MM.1S (cell line): ENCODE measurements at regions not wholly inside any gene's neighbourhood (a gene's known extent, or its start where the extent isn't known, plus 50 kb on each side); places are given as distances from the start of the nearest gene placed in this dataset.

ENCODE experiments used
- DNase-seq: peaks from one replicate; pipeline ENCODE4 v3.0.0-alpha.2; 2015
- H2AFZ ChIP-seq: fragments of 300-600 bp; sonication (generic); 2 replicates; pipeline ENCODE4 v1.6.0; 2016; ENCODE audit warnings: antibody characterized with exemption, low read length
- H3F3A ChIP-seq: fragments of 300-600 bp; sonication (generic); 2 replicates; pipeline ENCODE4 v1.6.1; 2016; ENCODE audit warnings: mild to moderate bottlenecking, antibody characterized with exemption, low read length, moderate library complexity, mixed read lengths; ENCODE audit not compliant: insufficient read depth
- H3K27ac ChIP-seq: fragments of 300-600 bp; sonication (generic); 2 replicates; pipeline ENCODE4 v1.5.1; 2016; ENCODE audit warnings: mild to moderate bottlenecking, low read length
- H3K27me3 ChIP-seq: fragments of 300-600 bp; sonication (generic); replicated peaks from 2 replicates; pipeline ENCODE4 v1.6.0; 2016; ENCODE audit warnings: low read length; ENCODE audit not compliant: insufficient read depth
- H3K36me3 ChIP-seq: fragments of 300-600 bp; sonication (generic); replicated peaks from 2 replicates; pipeline ENCODE4 v1.6.1; 2016; ENCODE audit warnings: mild to moderate bottlenecking, low read length, mixed read lengths; ENCODE audit not compliant: insufficient read depth
- H3K4me1 ChIP-seq: fragments of 300-600 bp; sonication (generic); 2 replicates; pipeline ENCODE4 v1.6.1; 2016; ENCODE audit warnings: low read length, mixed read lengths
- H3K4me2 ChIP-seq: fragments of 300-600 bp; sonication (generic); 2 replicates; pipeline ENCODE4 v1.6.0; 2016; ENCODE audit warnings: low read depth, low read length
- H3K4me3 ChIP-seq: fragments of 300-600 bp; sonication (generic); 2 replicates; pipeline ENCODE4 v1.5.1; 2016; ENCODE audit warnings: low read length, mixed read lengths
- H3K79me2 ChIP-seq: fragments of 300-600 bp; sonication (generic); 2 replicates; pipeline ENCODE4 v1.6.1; 2016; ENCODE audit warnings: mixed run types, low read length, mixed read lengths
- H3K9ac ChIP-seq: fragments of 300-600 bp; sonication (generic); 2 replicates; pipeline ENCODE4 v1.6.1; 2016; ENCODE audit warnings: low read length, mixed read lengths
- H3K9me2 ChIP-seq: fragments of 300-600 bp; sonication (generic); replicated peaks from 2 replicates; pipeline ENCODE4 v1.6.1; 2016; ENCODE audit warnings: mild to moderate bottlenecking, low read length, mixed read lengths; ENCODE audit not compliant: insufficient read depth
- H3K9me3 ChIP-seq: fragments of 300-600 bp; sonication (generic); replicated peaks from 2 replicates; pipeline ENCODE4 v1.6.1; 2016; ENCODE audit warnings: mild to moderate bottlenecking, low read length, mixed read lengths; ENCODE audit not compliant: insufficient read depth
- H4K20me1 ChIP-seq: fragments of 300-600 bp; sonication (generic); 2 replicates; pipeline ENCODE4 v1.6.1; 2016; ENCODE audit warnings: mild to moderate bottlenecking, low read length, moderate library complexity, mixed read lengths; ENCODE audit not compliant: insufficient read depth
- CTCF ChIP-seq: fragments of 300-600 bp; sonication (generic); IDR thresholded peaks from 2 replicates; pipeline ENCODE4 v1.5.1; 2016; ENCODE audit warnings: antibody characterized with exemption, low read length, mixed read lengths
- EZH2 ChIP-seq: fragments of 300-600 bp; sonication (generic); optimal IDR thresholded peaks from 2 replicates; pipeline ENCODE3; 2017; ENCODE audit warnings: low read depth, mild to moderate bottlenecking, antibody characterized with exemption, low read length, mixed read lengths
- EZH2phosphoT487 ChIP-seq: fragments of 300-600 bp; sonication (generic); IDR thresholded peaks from 2 replicates; pipeline ENCODE4 v1.6.1; 2018; ENCODE audit warnings: antibody characterized with exemption, low read length

- Histone ChIP-seq H3K9me3 (no peaks in the 10 kb centered on the region), H3K9me2 (no peaks in the 10 kb centered on the region), H3K9ac (no peak overlapping the region), H3K79me2 (no peaks in the 10 kb centered on the region), H3K4me1 (no peaks in the 10 kb centered on the region), H3K4me3 (no peak overlapping the region), H3K36me3 (no peaks in the 10 kb centered on the region), H2AFZ (no peak overlapping the region), H3K27ac (no peak overlapping the region), H3K4me2 (no peak overlapping the region), H3F3A (no peaks in the 10 kb centered on the region), H4K20me1 (no peaks in the 10 kb centered on the region), H3K27me3 (no peaks in the 10 kb centered on the region)
- TF ChIP-seq EZH2phosphoT487 (no peak), CTCF (no peak), EZH2 (no peak)
- DNase-seq = no peak
Measured at GRCh38 chr5:53211799-53212198, 102.2 kb upstream of the MOCS2 start.

- no peak overlapping the region for H2AFZ ChIP-seq
- TF ChIP-seq EZH2phosphoT487 = no peak
- TF ChIP-seq EZH2 = no peak
- TF ChIP-seq CTCF = no peak
Measured at GRCh38 chr5:53219174-53219573, 109.6 kb upstream of the MOCS2 start.

GRCh38 chr5:53219610-53220009, 110.1 kb upstream of the MOCS2 start:
- H3K36me3 ChIP-seq = no peaks in the 10 kb centered on the region
- H2AFZ ChIP-seq = no peak overlapping the region
- no peaks in the 10 kb centered on the region for H3K79me2 ChIP-seq
- no peak for DNase-seq
- H3K9ac ChIP-seq = no peak overlapping the region
- no peak overlapping the region for H3K4me3 ChIP-seq
- H3K9me2 ChIP-seq = no peaks in the 10 kb centered on the region
- no peak overlapping the region for H3K27ac ChIP-seq
- H4K20me1 ChIP-seq = no peaks in the 10 kb centered on the region
- no peaks in the 10 kb centered on the region for H3K9me3 ChIP-seq
- H3K27me3 ChIP-seq = no peaks in the 10 kb centered on the region
- no peaks in the 10 kb centered on the region for H3F3A ChIP-seq
- H3K4me2 ChIP-seq = no peak overlapping the region
- TF ChIP-seq EZH2phosphoT487 = no peak
- no peak for TF ChIP-seq EZH2
- no peak for TF ChIP-seq CTCF
- H3K4me1 ChIP-seq = no peaks in the 10 kb centered on the region

More at GRCh38 chr5:53219174-53219573, 109.6 kb upstream of the MOCS2 start:
- Histone ChIP-seq H3K4me3 (no peak overlapping the region), H3K79me2 (no peaks in the 10 kb centered on the region), H3K4me1 (no peaks in the 10 kb centered on the region), H3F3A (no peaks in the 10 kb centered on the region), H3K27me3 (no peaks in the 10 kb centered on the region), H3K9me3 (no peaks in the 10 kb centered on the region), H4K20me1 (no peaks in the 10 kb centered on the region), H3K4me2 (no peak overlapping the region), H3K27ac (no peak overlapping the region), H3K9ac (no peak overlapping the region), H3K9me2 (no peaks in the 10 kb centered on the region), H3K36me3 (no peaks in the 10 kb centered on the region)
- no peak for DNase-seq
